ENCODE measurements at regions not wholly inside any gene's neighbourhood (a gene's known extent, or its start where the extent isn't known, plus 50 kb on each side); places are given as distances from the start of the nearest gene placed in this dataset.

- no peak for TF ChIP-seq CTCF (IDR thresholded peaks at IDR 0.05)
- no peak for TF ChIP-seq POLR2A (IDR thresholded peaks at IDR 0.05)
These were observed 405.1 kb downstream of the KCTD16 start for GRCh38 chr5:144575736-144576135.

All from esophagus squamous epithelium (tissue), 4 donors.